Right lobe of liver (tissue), 4 donors: ENCODE measurements at regions not wholly inside any gene's neighbourhood (a gene's known extent, or its start where the extent isn't known, plus 50 kb on each side); places are given as distances from the start of the nearest gene placed in this dataset.

ENCODE experiments used
- CTCF ChIP-seq, 4 donors: fragments of 200-600 bp in 3 of 4; fragments of 450-650 bp in 1 of 4; IDR thresholded peaks; one replicate each; pipeline versions ENCODE4 v1.5.1 to v1.8.0; 2016 to 2022; ENCODE audit warnings: antibody characterized with exemption in 4 of 4, mild to moderate bottlenecking in 2 of 4
- POLR2A ChIP-seq: fragments of 450-650 bp; IDR thresholded peaks from one replicate; pipeline ENCODE4 v1.6.1; 2017; ENCODE audit warnings: antibody characterized with exemption, mild to moderate bottlenecking
- donor health status: DM: no; HTN: no; CAD: no.
- donor health status: DM: no; HTN: no; CAD: no.
- donor health status: DM: no; HTN: yes; CAD: no.

GRCh38 chr15:94028121-94028520 lies 203.2 kb upstream of the MCTP2 start:
- TF ChIP-seq POLR2A: no peak
- TF ChIP-seq CTCF (IDR thresholded peaks at IDR 0.05): no peak
